CD4-positive, alpha-beta T cell treated with Interleukin-6 at 100 ng/mL for 8 hours (primary cell): ENCODE measurements at regions not wholly inside any gene's neighbourhood (a gene's known extent, or its start where the extent isn't known, plus 50 kb on each side); places are given as distances from the start of the nearest gene placed in this dataset.

Experiments
- DNase-seq: peaks from one replicate; pipeline ENCODE4 v3.0.0-alpha.2; 2020; ENCODE audit warnings: mixed read lengths, low spot score

DNA sequence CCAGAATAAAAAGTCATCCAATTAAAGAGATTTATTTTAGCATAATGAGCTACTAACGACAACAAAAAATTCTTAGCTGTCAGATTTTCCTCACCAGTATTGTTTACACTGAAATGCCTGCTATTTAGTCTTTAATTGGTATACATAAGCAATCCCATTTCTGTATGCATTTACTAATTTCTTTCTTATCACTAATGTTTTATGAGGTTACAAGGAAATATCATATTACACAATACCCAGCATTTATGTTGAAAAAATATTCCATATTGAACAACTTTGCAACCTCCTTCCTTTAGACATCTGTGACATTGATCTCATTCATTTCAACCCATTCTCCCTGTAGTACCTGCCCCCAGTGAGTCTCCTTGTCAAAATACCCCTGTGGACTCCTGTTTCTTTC, 135.4 kb downstream of the SLITRK6 start:
- DNase-seq = no peak

DNA sequence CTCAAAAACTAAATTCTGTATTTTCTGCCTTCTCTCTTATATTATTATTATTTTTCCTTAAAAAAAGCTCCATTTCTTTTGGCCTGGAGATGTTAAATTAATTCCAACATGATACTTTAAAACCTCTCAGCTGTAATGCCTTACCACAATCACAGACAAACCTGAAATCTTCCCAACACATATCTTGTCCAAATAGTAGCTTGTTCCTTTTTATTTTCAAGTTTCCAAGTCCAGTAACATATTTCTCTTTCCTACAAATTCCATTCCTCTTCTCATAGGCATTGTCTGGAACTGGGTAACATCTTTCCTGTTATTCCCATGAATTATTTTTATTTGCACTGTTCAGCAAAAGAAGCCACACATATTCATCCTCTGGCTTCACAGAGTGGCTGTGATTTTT, 137.0 kb downstream of the SLITRK6 start:
- no peak for DNase-seq

DNA sequence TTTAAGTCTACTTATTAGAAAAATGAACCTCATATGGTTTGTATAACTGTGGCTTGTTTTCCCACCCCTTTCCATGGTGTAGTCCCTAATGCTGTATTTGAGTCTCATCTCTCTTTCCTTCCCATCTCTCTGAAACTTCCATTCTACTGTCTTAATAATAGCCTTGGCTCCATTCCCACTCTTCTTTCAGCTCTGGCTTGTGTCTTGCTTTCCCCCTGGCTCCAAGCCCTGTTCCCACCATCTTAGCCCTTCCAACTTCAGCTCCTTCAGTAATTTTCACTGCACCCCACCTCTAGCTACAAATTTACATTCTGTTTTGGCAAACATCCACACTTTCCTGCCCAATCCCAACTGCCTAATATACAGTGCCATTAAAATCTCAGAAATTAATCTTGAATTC, 137.5 kb downstream of the SLITRK6 start:
- no peak for DNase-seq

DNA sequence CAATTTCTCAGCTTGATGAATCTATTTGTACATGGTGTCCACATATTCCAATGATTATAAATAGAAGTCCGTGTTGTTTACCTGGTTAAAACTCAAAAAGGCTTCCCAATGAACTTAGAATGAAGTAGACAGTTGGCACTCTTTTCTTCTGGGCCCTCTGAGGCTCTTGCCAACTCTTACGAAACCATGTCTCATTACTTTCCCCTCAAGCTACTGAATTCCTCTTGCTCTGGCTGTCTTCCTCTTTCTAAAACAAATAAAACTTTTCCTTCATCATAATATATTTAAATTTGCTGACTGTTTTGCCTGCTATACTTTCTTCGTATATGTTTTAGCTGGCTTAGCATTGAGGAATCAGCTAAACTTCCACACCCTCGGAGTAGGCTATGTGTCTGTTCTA, 139.7 kb downstream of the SLITRK6 start:
- no peak for DNase-seq

DNA sequence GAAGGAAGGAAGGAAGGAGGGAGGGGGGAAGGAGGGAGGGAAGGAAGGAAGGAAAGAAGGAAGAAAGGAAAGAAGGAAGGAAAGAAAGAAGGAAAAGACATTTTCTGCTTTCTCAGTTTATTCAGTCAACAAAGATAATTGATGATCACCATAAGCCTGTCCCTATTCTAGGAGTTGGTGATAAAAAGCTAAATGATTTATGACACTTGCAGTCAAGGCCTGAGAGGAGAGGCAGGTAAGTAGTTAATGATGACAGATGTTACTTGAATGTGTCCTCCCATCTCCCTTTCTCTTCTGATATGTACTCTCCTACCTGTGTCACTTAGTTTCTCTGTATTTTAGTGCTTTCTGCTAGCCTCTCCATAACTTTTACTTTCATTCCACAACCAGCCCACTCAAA, 141.3 kb downstream of the SLITRK6 start:
- DNase-seq = no peak

DNA sequence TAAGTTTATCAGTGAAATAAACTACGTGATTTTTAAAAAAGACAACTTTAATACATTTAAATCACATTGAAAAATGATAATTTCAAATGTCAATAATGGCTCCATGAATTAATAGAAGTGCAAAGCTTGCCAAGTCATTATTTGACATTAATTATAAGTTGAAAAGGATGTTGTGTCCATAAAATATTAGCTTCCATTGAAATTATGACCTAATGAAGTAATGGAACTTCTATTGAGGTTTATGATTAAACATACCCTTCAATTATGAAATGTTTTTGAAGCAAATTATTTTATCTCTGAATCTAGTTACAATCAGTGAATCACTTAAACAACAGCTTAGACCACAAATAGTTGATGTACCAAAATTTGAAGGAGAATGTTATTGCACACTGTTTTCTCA, 144.2 kb downstream of the SLITRK6 start:
- DNase-seq = no peak

DNA sequence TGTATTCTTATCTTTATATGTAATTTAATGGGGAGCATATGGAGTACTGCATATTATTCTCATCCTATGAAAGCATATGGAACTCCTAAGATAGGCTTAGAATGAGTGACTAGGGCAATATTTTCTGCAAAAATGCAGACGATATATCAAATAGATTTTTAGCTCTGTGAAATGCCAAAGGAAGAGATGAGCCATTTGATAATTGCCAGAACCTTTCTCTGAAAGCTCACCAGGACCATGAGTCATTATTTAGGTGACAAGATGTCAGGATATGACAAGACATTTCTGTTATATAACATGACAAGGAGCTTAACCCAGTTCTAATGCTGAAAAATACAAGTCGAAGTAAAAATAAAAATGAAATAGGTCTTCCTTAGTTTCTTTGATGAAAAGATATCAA, 145.0 kb downstream of the SLITRK6 start:
- DNase-seq = no peak

DNA sequence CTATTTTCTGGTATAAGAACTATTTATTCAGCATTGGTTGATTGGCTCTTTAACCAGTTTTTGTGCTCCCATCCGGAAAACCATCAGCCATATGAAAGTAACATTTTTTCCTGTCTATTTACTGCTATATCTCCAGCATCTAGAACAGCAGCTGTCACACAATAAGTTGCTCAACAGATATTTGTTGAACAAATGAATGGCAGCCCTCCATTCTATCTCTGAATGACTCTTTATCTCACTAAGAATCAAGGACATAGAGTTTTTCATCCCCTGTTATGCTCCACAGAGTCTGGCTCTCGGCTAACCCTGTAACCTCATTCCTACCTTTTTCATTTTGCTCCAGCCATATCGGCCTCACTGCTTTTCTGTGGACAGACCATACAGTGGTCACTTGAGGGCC, 145.5 kb downstream of the SLITRK6 start:
- DNase-seq = no peak

DNA sequence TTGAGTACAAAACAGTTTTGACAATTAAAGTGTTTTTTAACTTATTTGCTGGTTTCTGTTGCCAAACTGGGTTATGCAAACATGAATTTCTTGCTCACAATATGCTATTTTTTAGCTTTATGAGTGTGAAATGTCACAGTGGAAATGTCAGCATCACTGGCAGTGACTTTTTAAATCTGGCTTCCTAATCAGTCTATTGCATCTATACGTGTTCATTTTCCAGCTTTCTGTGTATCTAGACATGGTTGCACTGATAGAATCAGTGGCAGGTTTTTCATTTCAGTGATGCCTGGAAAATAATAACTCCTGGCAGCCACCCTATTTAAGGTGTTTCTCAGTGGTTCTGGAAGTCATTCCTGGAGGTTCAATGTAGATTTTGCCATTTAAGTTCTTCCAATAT, 146.7 kb downstream of the SLITRK6 start:
- no peak for DNase-seq

DNA sequence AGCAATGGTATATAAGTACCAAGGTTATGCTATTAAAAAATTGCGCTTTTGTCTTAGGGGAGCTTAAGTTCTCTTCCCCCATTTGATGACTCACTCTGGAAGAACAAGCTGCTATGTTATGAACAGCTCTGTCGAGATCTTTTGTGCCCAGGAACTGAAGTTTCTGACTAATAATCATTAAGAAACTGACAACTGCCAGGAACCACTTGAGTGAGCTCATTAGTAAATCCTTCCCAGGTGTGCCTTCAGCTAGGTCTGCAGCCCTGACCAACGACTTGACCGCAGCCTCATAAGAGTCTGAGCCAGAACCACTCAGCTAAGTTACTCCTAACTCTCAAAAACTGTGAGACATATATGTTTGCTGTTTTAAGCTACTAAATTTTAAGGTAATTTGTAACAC, 147.8 kb downstream of the SLITRK6 start:
- no peak for DNase-seq

DNA sequence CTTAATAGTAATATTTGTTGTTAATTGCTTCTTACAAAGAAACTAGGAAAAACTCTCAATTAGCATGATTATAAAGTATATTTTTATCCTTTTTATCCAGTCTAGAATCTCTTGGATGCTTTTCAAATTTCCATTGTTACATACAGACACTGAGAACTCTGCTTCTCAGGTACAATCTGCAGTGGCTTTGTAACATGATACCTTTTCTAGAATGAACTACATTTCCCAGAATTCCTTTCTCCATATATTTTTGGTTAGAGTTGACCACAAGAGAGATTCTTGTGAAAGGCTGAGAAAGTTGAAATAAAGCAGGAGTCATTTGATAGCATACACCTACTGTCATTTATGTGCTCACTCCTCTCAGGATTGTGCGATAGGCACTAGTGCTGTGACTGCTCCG, 148.6 kb downstream of the SLITRK6 start:
- DNase-seq = no peak

DNA sequence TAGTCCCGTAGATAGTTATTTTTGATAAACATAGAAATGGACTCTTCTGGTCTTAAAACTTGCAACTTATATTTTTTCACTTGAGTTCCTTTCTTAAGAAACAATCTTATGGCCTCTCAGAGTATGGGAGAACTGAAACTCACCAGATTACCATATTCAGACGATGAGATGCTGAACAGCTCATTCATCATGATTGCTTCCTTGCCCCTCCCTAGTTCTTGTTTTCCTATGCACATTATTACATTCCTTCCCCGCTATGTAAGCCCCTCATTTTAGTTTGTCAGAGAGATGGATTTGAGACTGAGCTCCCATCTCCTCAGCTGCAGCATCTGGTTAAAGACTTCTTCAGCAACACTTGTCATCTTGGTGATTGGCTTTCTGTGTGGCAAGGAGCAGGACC, 158.5 kb downstream of the SLITRK6 start:
- no peak for DNase-seq

DNA sequence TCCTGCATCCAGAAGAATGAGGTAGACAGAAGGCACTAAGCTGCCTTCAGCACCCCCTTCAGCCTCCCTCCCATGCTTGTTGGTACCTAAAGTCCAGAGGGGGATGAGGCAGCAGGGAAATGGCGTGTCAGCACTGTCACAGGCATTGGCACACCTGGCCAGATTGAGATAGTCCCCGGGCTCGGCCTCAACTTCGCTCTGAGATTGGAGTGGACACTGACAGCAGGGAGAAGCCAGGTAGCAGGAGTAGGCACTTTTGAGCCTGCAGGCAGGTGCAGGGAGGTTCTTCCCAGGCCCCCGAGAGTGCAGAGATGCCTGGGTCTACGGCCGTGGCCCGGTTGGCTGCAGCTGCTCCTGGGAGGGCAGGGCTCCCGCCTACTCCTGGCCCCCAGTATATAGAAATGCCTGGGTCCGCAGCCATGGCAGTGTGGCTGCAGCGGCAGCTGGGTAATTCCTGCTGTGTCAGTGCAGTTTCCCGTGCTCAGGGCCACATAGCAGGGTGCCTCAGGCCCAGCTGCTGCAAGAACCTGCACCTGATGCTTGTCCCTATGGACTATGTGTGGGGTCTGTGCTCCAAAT, 160.3 kb downstream of the SLITRK6 start:
- DNase-seq = no peak

DNA sequence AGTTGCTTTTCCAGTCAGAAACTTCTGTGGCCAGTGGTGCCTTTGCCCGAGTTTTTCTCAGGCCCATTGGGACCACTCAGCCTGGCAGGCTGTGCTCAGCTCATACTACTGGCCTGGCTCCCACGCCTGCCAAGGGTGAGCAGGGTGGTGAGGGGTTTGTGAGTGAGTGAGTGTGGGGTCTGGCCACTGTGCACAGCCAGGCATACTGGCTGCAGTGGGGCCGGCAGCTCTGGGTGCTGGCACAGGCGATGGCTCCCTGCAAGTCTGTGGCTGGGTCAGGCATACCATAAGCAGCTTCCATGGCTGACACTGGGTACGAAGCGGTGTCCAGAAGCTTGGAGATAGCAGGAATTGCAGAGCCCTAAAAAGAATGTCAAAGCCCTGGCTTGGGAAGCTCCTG, 161.0 kb downstream of the SLITRK6 start:
- no peak for DNase-seq

DNA sequence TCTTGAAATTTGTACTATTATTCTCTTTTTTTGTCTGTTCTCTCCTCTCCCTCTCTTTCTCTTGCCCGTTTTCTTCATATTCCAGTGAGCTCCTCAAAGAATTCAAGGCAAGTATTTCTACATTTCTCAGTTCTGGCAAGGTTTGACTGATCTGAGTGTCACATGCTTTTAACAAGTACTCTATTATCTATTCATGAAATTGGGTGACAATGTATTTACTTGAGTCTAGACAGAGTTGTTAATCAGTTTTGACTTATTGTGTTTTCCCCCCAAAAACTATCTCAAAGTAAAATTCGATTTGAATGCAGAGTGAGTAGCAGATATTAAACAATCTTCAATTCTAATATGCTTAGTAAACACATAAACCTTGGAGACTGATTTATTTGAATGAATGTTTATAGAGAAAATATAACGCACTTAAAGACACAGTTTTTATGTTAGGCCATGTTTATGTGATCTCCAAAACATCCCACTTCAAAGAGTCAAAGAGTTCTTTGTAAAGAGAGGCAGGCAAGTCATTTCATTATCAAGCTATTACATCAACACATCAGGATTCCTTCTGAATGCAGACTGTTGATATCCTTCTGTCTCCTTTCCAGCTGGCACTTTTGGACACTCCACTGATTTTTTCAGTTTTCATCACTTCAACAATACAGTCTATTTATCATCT, 166.6 kb downstream of the SLITRK6 start:
- no peak for DNase-seq

DNA sequence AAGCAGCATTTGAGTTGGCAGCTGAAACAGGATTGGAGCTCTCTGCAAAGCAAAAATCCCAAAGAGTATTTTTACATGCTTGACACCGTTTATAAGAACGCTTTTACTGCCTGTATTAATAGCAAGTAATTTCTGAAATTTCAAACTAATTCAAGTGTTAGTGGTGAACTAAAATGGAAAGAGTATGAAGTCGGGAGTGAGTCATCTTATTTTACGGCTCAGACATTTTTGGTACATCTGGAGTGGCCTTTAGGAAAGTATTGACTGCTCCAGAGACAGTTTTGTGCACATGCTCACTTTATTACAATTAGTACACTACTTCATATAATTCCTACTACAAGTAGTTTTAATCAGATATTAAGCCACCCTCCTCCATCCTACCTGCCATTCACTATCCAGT, 167.4 kb downstream of the SLITRK6 start:
- no peak for DNase-seq

DNA sequence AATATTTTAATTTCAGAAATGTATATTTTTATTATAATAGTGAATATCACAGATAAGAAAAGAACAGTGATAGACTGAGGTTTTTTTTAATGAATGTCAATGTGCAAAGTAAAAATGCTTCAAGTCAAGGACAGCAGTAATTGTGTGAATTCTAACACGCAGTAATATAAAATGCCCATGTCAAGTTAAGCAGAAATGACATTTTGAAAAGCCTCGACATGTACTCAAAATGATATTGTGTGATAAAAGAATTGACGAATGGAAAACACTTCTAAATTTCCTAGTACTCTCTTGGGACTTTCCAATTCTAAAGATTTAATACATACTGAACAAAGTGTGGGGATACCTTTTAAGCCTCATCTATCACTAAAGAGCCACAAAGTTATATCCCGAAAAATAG, 172.6 kb downstream of the SLITRK6 start:
- no peak for DNase-seq

DNA sequence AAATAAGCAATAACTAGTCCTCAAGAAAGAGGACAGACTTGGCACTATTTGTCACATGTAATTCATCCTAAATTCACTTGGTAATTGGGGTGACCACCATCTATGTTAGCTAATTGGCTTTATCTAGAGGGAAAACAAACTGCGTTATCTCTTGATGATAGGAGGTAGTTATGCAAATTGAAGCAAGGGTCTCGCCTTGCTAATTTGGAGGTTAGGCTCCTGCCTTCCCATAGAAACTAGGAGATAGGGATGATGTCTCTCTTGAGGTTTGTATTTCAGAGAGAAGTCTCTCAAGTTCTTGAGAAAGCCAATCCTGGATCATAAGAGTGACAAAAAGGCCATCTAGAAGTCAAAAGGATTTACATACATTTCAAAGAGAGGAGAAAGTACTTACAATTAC, 179.9 kb downstream of the SLITRK6 start:
- no peak for DNase-seq

DNA sequence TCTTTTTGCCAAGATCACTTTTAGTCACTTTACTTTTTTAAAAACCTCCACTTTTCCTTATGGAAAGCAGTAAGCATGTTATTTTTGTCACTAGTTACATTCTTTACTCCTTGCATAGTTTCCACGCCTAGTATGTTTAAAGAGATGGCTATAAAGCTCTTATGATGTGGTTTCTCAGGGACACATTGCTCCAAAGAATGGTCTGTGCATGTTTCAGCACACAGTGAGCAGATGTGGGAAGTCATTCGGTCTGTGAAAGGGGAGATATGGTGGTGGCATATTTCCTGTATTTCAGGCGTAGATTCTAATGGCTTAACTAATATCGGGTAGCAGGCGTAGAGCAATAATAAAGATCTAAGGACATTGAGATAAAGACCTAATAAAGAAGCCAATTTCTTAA, 180.7 kb downstream of the SLITRK6 start:
- DNase-seq = no peak

DNA sequence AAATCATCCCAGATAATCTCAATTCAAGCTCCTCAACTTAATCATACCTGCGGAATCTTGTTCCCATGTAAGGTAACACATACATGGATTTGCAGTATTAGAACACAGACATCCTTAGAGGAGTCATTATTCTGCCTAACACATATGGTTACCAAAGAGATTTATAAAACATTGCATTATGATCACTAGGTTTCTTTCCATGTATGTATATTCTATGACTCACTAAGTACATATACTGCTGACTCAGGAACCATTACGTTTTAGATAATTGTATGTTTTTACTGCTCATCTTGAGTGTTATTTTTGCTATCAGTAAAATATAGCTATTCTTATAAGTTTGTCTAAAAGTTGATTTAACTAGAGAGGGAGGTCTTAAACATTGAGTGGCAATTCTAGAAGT, 182.9 kb downstream of the SLITRK6 start:
- no peak for DNase-seq

DNA sequence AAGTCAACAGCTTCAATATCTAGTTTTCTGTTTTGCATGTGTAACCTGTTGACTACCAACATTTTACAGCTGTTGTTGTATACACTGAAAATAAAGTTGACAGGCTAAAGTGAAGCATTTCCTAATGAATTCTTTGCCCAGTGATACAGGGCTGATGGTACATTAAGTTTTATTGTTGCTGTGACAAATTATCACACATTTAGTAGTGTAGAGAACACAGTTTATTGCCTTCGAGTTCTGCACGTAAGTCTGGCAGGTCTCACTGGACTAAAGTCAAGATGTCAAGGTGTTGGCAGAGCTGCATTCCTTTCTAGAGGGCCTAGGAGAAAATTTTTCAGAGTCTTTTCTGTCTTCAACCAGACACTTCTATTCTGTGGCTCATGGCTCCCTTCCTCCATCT, 184.2 kb downstream of the SLITRK6 start:
- DNase-seq = no peak

DNA sequence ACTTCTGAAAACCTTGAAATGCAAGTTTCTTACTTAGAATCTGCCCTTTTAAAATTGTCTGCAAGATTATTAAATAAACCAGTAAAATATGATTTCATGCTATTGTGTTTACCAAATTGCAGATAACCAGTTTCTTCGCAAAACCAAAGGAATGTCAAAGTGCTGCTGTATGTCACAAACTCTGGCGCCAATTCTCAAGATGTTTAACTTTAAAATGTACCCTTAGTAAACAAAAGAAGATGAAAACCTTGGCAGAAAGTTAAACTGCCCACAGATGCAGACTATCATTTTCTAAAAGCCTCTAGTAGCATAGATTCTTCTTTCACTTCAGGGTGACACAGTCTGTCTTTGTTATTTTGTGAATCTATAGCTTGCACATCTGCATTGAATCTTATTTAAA, 189.2 kb downstream of the SLITRK6 start:
- no peak for DNase-seq

DNA sequence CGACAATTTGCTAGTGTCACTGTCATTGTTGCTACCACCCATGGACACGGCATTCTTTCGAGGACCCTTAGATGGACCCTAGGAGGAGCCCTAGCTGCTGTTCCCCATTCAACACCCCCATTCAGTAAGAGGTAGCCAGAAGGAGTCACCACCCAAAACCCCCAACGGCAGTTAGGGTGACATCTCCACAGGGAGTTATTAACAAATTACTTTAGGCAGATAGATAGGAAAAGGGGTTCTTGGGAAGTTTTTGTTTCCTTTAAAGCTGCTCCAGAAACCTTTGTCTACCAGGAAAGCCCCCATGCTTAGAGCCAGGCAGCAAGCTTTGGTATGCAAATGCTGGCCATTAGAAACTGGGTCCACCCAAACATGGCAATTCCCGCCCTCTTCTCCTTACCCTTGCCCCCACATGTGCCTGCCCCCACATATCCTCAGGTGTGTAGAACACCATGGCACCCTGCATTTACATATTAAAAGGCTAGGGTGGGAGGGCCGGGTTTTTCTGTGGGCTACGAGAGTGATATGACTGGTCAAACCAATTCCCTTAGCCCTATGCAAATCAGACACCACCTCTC, 190.9 kb downstream of the SLITRK6 start:
- DNase-seq = no peak

DNA sequence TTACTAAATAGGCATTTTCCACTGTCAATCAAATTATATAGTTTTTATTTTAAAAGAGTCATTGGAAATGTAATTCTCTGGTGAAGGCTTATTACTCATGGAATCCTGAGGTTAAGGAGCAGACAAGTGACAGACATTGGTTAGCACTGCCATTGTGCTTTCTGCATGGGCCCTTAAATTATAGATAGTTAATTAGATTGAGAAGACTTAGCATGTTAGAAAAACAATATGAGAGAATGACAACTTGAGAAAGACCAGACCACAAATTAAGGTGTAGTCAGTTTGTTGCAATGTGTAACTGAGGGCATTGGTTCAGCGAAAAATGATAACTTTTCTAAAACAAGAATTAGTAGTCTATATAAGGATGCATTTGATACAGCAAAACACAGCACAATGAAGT, 195.5 kb downstream of the SLITRK6 start:
- no peak for DNase-seq
